Neural cell (in vitro differentiated cells): ENCODE measurements at regions not wholly inside any gene's neighbourhood (a gene's known extent, or its start where the extent isn't known, plus 50 kb on each side); places are given as distances from the start of the nearest gene placed in this dataset.

ENCODE experiments used
- H2AFZ ChIP-seq: fragments of 200-600, 300-800 bp; sonication (generic), shearing (Covaris generic); 2 replicates; pipeline ENCODE4 v1.6.0; 2014; ENCODE audit warnings: low read depth, mild to moderate bottlenecking, antibody characterized with exemption, low read length, moderate library complexity
- H3F3A ChIP-seq: fragments of 200-600 bp; shearing (Covaris generic); 2 replicates; pipeline ENCODE4 v1.6.1; 2016; ENCODE audit warnings: mild to moderate bottlenecking, moderate library complexity, mixed read lengths, antibody characterized with exemption, low read length; ENCODE audit not compliant: insufficient read depth, poor library complexity, severe bottlenecking
- H3K27ac ChIP-seq: fragments of 200-600, 300-800 bp; sonication (generic), shearing (Covaris generic); 2 replicates; pipeline ENCODE4 v1.5.1; 2014; ENCODE audit warnings: mild to moderate bottlenecking, low read length, moderate library complexity
- H3K27me3 ChIP-seq: fragments of 300-800, 200-600 bp; sonication (generic), shearing (Covaris generic); 2 replicates; pipeline ENCODE4 v1.6.0; 2014; ENCODE audit warnings: mild to moderate bottlenecking, low read depth, low read length, moderate library complexity; ENCODE audit not compliant: insufficient read depth
- H3K36me3 ChIP-seq: fragments of 300-800, 200-600 bp; sonication (generic), shearing (Covaris generic); 2 replicates; pipeline ENCODE4 v1.5.1; 2014; ENCODE audit warnings: mild to moderate bottlenecking, antibody characterized with exemption, low read length, moderate library complexity; ENCODE audit not compliant: insufficient read depth
- H3K4me2 ChIP-seq: fragments of 300-800, 200-600 bp; sonication (generic), shearing (Covaris generic); 2 replicates; pipeline ENCODE4 v1.6.0; 2014; ENCODE audit warnings: mild to moderate bottlenecking, low read length
- H3K4me3 ChIP-seq: fragments of 300-800, 200-600 bp; sonication (generic), shearing (Covaris generic); 2 replicates; pipeline ENCODE4 v1.5.1; 2014; ENCODE audit warnings: mild to moderate bottlenecking, low read length, moderate library complexity
- H3K79me2 ChIP-seq: fragments of 200-600 bp; shearing (Covaris generic); replicated peaks from 2 replicates; pipeline ENCODE4 v1.6.0; 2014; ENCODE audit warnings: mild to moderate bottlenecking, low read length, moderate library complexity; ENCODE audit not compliant: insufficient read depth
- H3K9ac ChIP-seq: fragments of 300-800, 200-600 bp; sonication (generic), shearing (Covaris generic); 2 replicates; pipeline ENCODE4 v1.6.1; 2016; ENCODE audit warnings: mild to moderate bottlenecking, low read length, mixed read lengths
- H3K9me2 ChIP-seq: fragments of 200-600 bp; shearing (Covaris generic); 2 replicates; pipeline ENCODE4 v1.6.1; 2016; ENCODE audit warnings: mild to moderate bottlenecking, low read length, mixed read lengths; ENCODE audit not compliant: insufficient read depth
- H3K9me3 ChIP-seq: fragments of 200-600, 300-800 bp; sonication (generic), shearing (Covaris generic); 2 replicates; pipeline ENCODE4 v1.6.1; 2016; ENCODE audit warnings: mild to moderate bottlenecking, mixed run types, low read length, moderate library complexity, mixed read lengths
- H4K20me1 ChIP-seq: fragments of 200-600 bp; shearing (Covaris generic); 2 replicates; pipeline ENCODE4 v1.6.1; 2016; ENCODE audit warnings: mild to moderate bottlenecking, mixed run types; ENCODE audit not compliant: insufficient read depth
- CTCF ChIP-seq: fragments of 450-650 bp; IDR thresholded peaks from 2 replicates; pipeline ENCODE4 v1.5.1; 2014; ENCODE audit warnings: antibody characterized with exemption, mild to moderate bottlenecking, moderate library complexity; ENCODE audit not compliant: poor library complexity, severe bottlenecking
- EP300 ChIP-seq: fragments of 450-650 bp; conservative IDR thresholded peaks from 2 replicates; pipeline ENCODE4 v1.6.1; 2014; ENCODE audit warnings: antibody characterized with exemption, mild to moderate bottlenecking, moderate library complexity; ENCODE audit not compliant: poor library complexity, severe bottlenecking
- EZH2 ChIP-seq: fragments of 200-600, 300-800 bp; shearing (Covaris generic), sonication (generic); IDR thresholded peaks from 2 replicates; pipeline ENCODE4 v1.6.1; 2014; ENCODE audit warnings: antibody characterized with exemption, low read length, borderline replicate concordance, mild to moderate bottlenecking; ENCODE audit not compliant: insufficient read depth, poor library complexity, severe bottlenecking
- MXI1 ChIP-seq: fragments of 450-650 bp; conservative IDR thresholded peaks from 2 replicates; pipeline ENCODE4 v1.6.1; 2014; ENCODE audit warnings: antibody characterized with exemption, mild to moderate bottlenecking; ENCODE audit not compliant: poor library complexity, severe bottlenecking
- POLR2AphosphoS5 ChIP-seq: IDR thresholded peaks from 2 replicates; pipeline ENCODE4 v1.6.1; 2012
- RAD21 ChIP-seq: fragments of 450-650 bp; conservative IDR thresholded peaks from 2 replicates; pipeline ENCODE4 v1.6.1; 2014; ENCODE audit warnings: antibody characterized with exemption, mild to moderate bottlenecking, moderate library complexity
- SMC3 ChIP-seq: fragments of 450-650 bp; conservative IDR thresholded peaks from 2 replicates; pipeline ENCODE4 v1.6.1; 2014; ENCODE audit warnings: antibody characterized with exemption, mild to moderate bottlenecking, moderate library complexity; ENCODE audit not compliant: poor library complexity
- TAF1 ChIP-seq: IDR thresholded peaks from 2 replicates; pipeline ENCODE4 v1.6.1; 2012; ENCODE audit warnings: low read depth
- TF ChIP-seq, protein P1 (sequence below): IDR thresholded peaks from 2 replicates; pipeline ENCODE4 v1.6.1; 2012; ENCODE audit warnings: borderline replicate concordance

DNA sequence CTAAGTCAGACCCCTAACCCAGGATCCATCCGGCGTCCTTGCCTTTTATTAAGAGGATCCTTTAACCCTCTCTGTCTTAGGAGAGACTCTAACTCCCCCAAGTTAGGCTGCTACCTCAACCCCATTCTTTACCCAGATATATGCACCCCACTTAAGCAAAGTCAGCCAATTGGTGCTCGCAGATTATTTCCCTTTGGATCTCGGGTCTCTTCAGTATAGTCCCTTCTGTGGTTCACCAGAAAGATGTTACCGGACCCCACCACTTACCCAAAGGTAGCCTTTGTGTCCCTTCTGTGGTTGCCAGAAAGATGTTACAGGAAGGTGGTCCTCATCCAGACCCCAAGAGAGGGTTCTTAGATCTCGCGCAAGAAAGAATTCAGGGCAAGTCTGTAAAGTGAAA, 212.9 kb upstream of the GRID2 start:
- H2AFZ ChIP-seq, result no peak overlapping the region
- no peak overlapping the region for H3K4me3 ChIP-seq
- no peaks in the 10 kb centered on the region for H3K9me3 ChIP-seq
- no peaks in the 10 kb centered on the region for H4K20me1 ChIP-seq
- H3K79me2 ChIP-seq, result no peaks in the 10 kb centered on the region
- no peak overlapping the region for H3K27ac ChIP-seq
- TF ChIP-seq EZH2 (no peak), SMC3 (no peak), TAF1 (no peak)
- TF ChIP-seq, protein P1, sequence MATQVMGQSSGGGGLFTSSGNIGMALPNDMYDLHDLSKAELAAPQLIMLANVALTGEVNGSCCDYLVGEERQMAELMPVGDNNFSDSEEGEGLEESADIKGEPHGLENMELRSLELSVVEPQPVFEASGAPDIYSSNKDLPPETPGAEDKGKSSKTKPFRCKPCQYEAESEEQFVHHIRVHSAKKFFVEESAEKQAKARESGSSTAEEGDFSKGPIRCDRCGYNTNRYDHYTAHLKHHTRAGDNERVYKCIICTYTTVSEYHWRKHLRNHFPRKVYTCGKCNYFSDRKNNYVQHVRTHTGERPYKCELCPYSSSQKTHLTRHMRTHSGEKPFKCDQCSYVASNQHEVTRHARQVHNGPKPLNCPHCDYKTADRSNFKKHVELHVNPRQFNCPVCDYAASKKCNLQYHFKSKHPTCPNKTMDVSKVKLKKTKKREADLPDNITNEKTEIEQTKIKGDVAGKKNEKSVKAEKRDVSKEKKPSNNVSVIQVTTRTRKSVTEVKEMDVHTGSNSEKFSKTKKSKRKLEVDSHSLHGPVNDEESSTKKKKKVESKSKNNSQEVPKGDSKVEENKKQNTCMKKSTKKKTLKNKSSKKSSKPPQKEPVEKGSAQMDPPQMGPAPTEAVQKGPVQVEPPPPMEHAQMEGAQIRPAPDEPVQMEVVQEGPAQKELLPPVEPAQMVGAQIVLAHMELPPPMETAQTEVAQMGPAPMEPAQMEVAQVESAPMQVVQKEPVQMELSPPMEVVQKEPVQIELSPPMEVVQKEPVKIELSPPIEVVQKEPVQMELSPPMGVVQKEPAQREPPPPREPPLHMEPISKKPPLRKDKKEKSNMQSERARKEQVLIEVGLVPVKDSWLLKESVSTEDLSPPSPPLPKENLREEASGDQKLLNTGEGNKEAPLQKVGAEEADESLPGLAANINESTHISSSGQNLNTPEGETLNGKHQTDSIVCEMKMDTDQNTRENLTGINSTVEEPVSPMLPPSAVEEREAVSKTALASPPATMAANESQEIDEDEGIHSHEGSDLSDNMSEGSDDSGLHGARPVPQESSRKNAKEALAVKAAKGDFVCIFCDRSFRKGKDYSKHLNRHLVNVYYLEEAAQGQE, result no peak
- H3K27me3 ChIP-seq, result no peaks in the 10 kb centered on the region
- no peaks in the 10 kb centered on the region for H3K9me2 ChIP-seq
- no peak overlapping the region for H3K9ac ChIP-seq
- no peak overlapping the region for H3K4me2 ChIP-seq
- no peaks in the 10 kb centered on the region for H3F3A ChIP-seq
- H3K36me3 ChIP-seq, result no peaks in the 10 kb centered on the region

DNA sequence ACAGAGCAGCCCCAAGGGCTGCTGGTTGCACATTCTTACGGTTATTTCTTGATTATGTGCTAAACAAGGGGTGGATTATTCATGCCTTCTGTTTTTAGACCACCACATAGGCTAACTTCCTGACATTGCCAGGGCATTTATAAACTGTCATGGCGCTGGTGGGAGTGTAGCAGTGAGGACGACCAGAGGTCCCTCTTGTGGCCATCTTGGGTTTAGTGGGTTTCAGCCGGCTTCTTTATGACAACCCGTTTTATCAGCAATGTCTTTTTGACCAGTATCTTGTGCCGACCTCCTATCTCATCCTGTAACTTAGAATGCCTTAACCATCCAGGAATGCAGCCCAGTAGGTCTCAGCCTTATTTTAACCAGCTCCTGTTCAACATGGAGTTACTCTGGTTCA, 212.4 kb upstream of the GRID2 start:
- no peak overlapping the region for H3K27ac ChIP-seq
- H3K9me3 ChIP-seq, result no peaks in the 10 kb centered on the region
- TF ChIP-seq, protein P1, result no peak
- TF ChIP-seq EZH2 (no peak), POLR2AphosphoS5 (no peak), RAD21 (no peak), TAF1 (no peak), SMC3 (no peak), EP300 (no peak), CTCF (no peak), MXI1 (no peak)
- H3K9me2 ChIP-seq, result no peaks in the 10 kb centered on the region
- H3K4me2 ChIP-seq, result no peak overlapping the region
- H3K4me3 ChIP-seq, result no peak overlapping the region
- no peaks in the 10 kb centered on the region for H4K20me1 ChIP-seq
- no peaks in the 10 kb centered on the region for H3F3A ChIP-seq
- no peaks in the 10 kb centered on the region for H3K27me3 ChIP-seq
- no peaks in the 10 kb centered on the region for H3K79me2 ChIP-seq
- no peak overlapping the region for H3K9ac ChIP-seq
- no peaks in the 10 kb centered on the region for H3K36me3 ChIP-seq
- H2AFZ ChIP-seq, result no peak overlapping the region
